ENCODE measurements at regions not wholly inside any gene's neighbourhood (a gene's known extent, or its start where the extent isn't known, plus 50 kb on each side); places are given as distances from the start of the nearest gene placed in this dataset.

DNA sequence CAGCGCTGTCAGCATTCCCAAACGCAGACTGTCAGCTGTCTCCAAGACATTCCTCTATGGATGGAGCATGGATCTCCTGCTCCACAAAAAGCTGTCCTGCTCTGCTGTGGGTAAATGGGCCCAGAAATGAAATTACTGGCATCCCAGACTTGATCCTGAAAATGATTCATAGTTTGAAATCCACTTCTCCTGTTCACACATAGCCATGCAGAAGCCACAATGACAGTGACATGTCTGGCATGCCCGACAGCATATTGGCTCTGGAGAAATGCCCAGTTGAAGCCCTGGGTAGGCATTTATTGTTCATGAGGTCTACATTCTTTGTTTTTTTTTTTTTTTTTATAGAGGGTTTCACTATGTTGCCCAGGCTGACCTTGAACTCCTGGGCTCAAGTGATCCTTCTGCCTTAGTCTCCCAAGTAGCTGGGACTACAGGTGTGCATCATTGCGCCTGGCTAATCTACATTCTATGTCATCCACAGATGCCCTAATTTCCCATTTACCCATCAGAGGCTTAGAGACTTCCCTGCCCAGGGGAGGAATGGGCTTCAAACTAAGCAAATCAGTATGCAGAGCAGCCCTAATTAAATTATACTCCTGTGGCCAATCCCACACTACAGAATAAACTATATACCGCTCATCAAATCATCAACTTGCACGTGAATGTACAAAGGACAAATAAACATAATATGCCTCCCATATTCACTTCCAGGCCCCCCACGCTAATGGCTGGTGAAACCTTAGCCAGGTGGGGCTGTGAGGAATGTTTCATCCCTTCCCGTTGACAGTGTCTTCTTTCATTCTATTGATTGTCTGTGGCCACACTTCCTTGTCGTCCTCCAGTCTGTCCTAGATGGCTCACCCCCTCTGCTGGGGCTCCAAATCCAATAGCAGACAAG is 61.8 kb upstream of the EEPD1 start:
- no peak for TF ChIP-seq EZH2phosphoT487 (conservative IDR thresholded peaks at IDR 0.05; ENCODE audit: low read length)
- no peak for TF ChIP-seq CTCF (IDR thresholded peaks at IDR 0.05; ENCODE audit: insufficient read depth, low read length, poor library complexity, severe bottlenecking)

Measured in SU-DHL-6 (cell line).